ENCODE measurements at regions not wholly inside any gene's neighbourhood (a gene's known extent, or its start where the extent isn't known, plus 50 kb on each side); places are given as distances from the start of the nearest gene placed in this dataset.

DNA sequence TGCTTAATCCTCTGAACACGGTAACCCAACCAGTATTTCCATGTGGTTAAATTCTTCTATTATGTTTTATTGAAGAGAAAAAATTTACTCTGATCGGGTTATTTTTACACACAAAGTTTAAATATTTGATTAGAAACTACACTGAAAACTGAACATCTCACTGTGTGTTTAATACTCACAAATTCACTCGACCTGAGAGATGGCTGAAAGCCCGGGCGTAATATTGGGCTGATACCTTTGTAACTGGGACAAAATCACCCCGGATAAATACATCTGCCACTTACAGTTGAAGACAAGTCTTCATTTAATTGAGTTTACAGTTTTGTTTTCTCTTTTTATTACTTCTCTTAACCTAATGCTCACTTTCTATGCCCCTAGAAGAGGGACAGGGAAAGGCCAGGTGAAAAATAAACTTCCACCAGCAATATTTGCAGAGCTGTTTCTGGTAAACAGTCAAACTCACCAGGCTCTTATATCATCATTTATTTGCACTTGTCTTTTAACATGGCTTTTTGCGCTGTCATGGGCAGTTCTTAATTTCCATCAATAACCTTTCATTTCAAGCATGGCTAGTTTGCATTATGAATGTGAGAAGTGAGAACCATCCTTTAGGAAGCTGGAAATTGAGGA is 145.6 kb upstream of the TMCO5A start:
- DNase-seq, result no peak
- Histone ChIP-seq H3K4me3 (no peak overlapping the region), H3K27ac (no peak overlapping the region), H3K9me3 (no peaks in the 10 kb centered on the region), H3K27me3 (no peaks in the 10 kb centered on the region), H3K4me1 (no peaks in the 10 kb centered on the region), H3K36me3 (no peaks in the 10 kb centered on the region)
- intact Hi-C loops (cut with DNase I; ENCODE audit: low total_unique reads), result no loop called here
- WGBS, 5 donors, result 84 to 90% (median 85%) methylated on average over 7 of the region's 7 CpGs
- TF ChIP-seq POLR2AphosphoS5 (IDR thresholded peaks at IDR 0.05) (no peak), POLR2A (IDR thresholded peaks at IDR 0.05) (no peak), EP300 (IDR thresholded peaks at IDR 0.05) (no peak)
- TF ChIP-seq, protein P1, sequence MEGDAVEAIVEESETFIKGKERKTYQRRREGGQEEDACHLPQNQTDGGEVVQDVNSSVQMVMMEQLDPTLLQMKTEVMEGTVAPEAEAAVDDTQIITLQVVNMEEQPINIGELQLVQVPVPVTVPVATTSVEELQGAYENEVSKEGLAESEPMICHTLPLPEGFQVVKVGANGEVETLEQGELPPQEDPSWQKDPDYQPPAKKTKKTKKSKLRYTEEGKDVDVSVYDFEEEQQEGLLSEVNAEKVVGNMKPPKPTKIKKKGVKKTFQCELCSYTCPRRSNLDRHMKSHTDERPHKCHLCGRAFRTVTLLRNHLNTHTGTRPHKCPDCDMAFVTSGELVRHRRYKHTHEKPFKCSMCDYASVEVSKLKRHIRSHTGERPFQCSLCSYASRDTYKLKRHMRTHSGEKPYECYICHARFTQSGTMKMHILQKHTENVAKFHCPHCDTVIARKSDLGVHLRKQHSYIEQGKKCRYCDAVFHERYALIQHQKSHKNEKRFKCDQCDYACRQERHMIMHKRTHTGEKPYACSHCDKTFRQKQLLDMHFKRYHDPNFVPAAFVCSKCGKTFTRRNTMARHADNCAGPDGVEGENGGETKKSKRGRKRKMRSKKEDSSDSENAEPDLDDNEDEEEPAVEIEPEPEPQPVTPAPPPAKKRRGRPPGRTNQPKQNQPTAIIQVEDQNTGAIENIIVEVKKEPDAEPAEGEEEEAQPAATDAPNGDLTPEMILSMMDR (IDR thresholded peaks at IDR 0.05), result no peak

DNA sequence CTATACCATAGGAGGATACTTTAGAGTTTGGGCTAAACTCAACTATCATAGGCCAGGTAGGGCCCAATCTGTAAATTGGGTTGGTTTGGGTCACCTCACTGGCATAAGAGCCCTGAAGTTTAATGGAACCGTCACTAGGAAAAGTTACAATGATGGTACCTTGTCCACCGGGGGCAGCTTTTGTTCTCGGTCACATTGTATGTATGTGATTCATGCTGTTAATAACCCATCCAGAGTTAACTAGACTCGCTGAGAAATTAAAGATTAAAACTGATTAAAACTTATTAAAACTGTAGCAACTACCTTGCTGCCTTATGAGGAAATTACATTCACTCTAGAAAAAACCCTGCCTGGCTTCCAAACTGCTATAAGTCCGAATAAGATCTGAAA is 145.0 kb upstream of the TMCO5A start:
- Histone ChIP-seq H3K4me3 (no peak overlapping the region), H3K36me3 (no peaks in the 10 kb centered on the region), H3K4me1 (no peaks in the 10 kb centered on the region), H3K27ac (no peak overlapping the region), H3K9me3 (no peaks in the 10 kb centered on the region), H3K27me3 (no peaks in the 10 kb centered on the region)
- no peak for DNase-seq
- 83 to 94% (median 86%) methylated on average over 5 of the region's 5 CpGs for WGBS, 5 donors
- intact Hi-C loops (cut with DNase I; ENCODE audit: low total_unique reads), result no loop called here
- TF ChIP-seq, protein P1 (IDR thresholded peaks at IDR 0.05), result no peak
- TF ChIP-seq POLR2AphosphoS5 (IDR thresholded peaks at IDR 0.05) (no peak), POLR2A (IDR thresholded peaks at IDR 0.05) (no peak), EP300 (IDR thresholded peaks at IDR 0.05) (no peak)

DNA sequence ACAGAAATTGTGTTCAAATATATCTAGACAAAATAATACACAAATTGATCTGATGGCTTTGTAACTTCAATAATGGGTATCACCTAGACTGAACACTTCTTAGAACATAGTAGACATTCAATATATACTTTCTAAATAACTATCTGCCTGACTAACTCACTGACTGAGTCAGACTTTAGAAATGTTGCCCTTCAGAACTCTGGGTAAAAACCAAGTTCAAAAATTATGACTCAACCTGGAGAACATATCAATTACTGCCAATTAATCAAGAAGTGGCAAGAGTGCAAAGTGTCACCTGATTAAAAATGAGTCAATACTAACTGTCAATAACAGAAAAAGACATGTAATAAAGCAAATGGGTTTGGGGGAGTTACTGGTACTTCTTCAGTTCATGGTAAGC is 144.6 kb upstream of the TMCO5A start:
- Histone ChIP-seq H3K9me3 (no peaks in the 10 kb centered on the region), H3K4me1 (no peaks in the 10 kb centered on the region), H3K27me3 (no peaks in the 10 kb centered on the region), H3K4me3 (no peak overlapping the region), H3K27ac (no peak overlapping the region), H3K36me3 (no peaks in the 10 kb centered on the region)
- intact Hi-C loops (cut with DNase I; ENCODE audit: low total_unique reads), result no loop called here
- TF ChIP-seq POLR2AphosphoS5 (IDR thresholded peaks at IDR 0.05) (no peak), EP300 (IDR thresholded peaks at IDR 0.05) (no peak), POLR2A (IDR thresholded peaks at IDR 0.05) (no peak)
- TF ChIP-seq, protein P1 (IDR thresholded peaks at IDR 0.05), result no peak
- DNase-seq, result no peak

DNA sequence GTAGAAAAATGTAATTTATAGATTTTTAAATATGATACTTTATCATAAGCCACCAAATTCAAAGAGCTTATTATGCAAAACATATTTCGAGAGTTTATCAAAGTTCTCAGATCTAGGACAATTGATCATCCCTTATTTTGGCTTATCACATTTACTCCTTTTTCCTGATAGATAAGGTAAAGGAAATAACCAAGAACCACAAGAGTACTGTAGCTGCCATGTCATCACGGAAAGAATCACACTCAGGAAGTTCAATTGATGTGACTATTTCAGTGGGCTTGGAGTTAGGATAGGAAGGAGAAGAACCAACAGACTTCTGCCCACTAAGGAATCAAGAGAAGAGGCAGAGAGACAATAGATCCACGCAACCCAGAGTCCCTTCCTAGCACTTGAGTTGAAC is 142.7 kb upstream of the TMCO5A start:
- H3K27ac ChIP-seq, result no peak overlapping the region

More for the DNA sequence above, 142.7 kb upstream of the TMCO5A start:
- intact Hi-C loops (cut with DNase I; ENCODE audit: low total_unique reads), result no loop called here
- Histone ChIP-seq H3K4me1 (no peaks in the 10 kb centered on the region), H3K9me3 (no peaks in the 10 kb centered on the region), H3K27me3 (no peaks in the 10 kb centered on the region), H3K4me3 (no peak overlapping the region), H3K36me3 (no peaks in the 10 kb centered on the region)
- WGBS, 5 donors, result 72 to 81% (median 80%) methylated on average over 3 of the region's 3 CpGs
- TF ChIP-seq, protein P1 (IDR thresholded peaks at IDR 0.05), result no peak
- TF ChIP-seq EP300 (IDR thresholded peaks at IDR 0.05), result no peak
- no peak for TF ChIP-seq POLR2A (IDR thresholded peaks at IDR 0.05)
- no peak for TF ChIP-seq POLR2AphosphoS5 (IDR thresholded peaks at IDR 0.05)
- DNase-seq, result no peak
